GM18868 (cell line): ENCODE measurements at regions not wholly inside any gene's neighbourhood (a gene's known extent, or its start where the extent isn't known, plus 50 kb on each side); places are given as distances from the start of the nearest gene placed in this dataset.

Experiments used
- ATAC-seq: cut with Tn5 transposase; IDR thresholded peaks from one replicate; pipeline ENCODE4 v1.9.1; 2021; ENCODE audit warnings: mild to moderate bottlenecking, moderate library complexity; ENCODE audit not compliant: unreplicated experiment

GRCh38 chr16:26281381-26282110 lies 589.8 kb downstream of the HS3ST4 start:
- ATAC-seq, result no peak

- no peak for ATAC-seq
These were observed 604.0 kb downstream of the HS3ST4 start for GRCh38 chr16:26295625-26296304.

DNA sequence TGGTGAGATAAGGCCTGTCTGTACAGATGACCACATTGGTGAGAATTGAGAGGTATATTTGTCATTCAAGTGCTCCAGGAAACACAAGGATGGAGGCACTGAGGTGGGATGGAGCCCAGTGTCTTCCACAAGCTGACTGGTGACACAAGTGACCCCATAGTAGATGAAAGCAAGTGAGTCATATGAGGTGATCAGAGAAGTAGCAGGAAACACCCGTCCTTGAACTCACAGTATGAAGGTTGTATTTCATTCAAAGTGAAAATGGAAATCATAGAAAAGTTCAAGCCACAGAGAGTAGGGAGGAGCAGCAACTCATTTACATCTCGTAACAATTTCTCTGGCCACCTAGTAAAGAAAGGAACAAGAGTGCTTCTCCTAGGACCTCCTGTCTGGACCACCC lies 609.8 kb downstream of the HS3ST4 start:
- no peak for ATAC-seq

DNA sequence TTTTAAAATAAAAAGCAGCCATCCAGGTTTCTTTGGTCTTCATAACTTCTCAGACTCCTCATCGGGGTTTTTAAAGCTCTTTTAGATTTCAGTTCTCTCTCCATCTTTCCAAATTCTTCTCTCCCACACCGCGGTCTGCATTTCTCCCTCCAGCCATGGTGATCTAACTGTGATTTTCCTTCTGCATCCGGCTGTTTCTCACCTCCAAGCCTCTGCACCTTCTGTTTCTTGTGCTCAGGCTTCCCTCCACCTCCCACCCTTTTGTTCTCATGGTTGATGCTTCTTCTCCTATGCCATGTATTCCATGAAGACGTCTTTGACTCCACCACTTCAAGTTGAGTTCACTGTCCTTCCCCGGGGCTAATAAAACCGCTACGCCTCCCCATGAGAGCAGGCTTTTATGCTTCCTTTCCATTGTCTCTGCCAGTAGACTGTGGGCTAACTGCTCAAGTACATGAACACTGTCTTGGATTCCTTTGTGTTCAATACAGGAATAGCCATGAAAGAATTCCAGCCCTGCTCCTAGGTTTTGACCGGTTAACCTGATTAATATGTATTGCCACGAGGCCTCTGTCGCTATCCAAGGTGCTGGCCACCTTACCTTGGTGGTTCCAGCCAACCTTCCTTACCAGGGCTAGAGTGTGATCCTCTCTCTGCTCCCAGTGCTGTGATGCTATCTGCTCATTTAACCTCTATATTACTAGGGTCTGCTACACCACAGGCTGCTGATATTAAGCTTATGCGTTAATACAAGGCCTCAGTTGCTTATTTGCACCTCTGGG lies 625.1 kb downstream of the HS3ST4 start:
- ATAC-seq, result no peak

DNA sequence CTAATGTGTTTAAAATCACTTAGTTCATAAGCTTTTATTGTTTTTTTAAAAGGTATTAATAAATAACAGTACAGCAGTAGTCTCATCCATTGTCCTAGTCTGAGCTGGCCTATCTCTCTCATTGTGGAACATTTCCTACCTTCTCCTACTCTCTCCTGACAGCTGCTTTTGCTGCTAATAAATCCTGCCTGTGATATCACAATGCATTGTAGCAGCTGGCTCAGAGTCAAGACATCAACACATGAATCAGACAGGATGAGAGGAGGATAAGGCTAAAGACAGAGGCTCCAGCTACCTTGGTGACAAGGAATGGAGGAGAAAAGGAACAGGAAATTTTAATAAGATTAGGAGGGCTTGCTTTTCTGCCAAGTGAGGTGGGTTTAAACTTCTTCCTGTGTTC lies 626.1 kb downstream of the HS3ST4 start:
- ATAC-seq, result no peak

- no peak for ATAC-seq
These were observed 638.9 kb downstream of the HS3ST4 start for GRCh38 chr16:26330654-26331053.

- no peak for ATAC-seq
These were observed 642.7 kb downstream of the HS3ST4 start for GRCh38 chr16:26334218-26335111.

- ATAC-seq, result no peak
These were observed 643.6 kb downstream of the HS3ST4 start for GRCh38 chr16:26335236-26335853.

DNA sequence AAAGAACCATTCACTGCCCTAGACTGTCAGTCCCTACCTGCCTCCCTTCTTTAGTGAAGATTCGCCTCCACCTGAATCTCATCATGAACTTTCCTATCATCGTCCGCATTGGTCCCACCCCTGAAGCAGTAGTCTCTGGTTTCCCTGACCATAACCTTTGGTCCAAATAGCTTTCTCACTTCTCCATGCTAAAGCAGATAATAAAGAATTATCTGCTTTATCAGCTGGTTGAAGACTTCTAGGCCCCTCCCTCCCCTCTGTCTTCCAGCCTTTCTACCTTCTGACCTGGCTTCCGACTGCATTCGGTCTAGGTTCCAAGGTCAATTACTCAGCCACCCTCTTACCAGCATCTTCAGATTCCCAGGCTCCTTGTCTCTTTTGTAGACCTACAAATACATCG lies 650.9 kb downstream of the HS3ST4 start:
- no peak for ATAC-seq

DNA sequence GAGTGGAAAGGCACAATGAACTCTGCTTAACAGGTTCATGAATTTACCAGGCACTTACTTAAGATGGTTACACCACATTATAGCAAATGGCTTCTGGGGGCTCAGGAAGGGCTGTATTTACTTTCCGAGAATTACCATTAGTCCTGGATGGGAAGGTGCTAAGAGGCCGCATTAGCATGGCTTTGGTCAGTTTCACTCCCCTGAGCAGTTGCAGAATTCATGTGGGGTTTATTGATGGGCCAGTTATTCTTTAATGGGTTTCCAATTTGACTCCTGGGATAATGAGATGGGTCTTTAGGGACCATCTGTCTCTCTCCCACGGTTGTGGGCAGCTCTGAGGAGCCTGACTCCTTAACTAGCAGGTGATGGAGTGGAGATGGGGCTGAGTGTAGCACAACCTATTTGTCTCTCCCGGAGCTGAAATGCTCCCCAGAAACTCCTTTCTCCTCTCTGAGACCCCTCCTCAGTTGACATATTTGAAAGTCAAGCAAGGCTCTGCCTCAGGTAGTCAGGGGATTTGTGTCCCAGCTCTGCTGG lies 652.5 kb downstream of the HS3ST4 start:
- no peak for ATAC-seq

GRCh38 chr16:26344976-26345375 lies 653.2 kb downstream of the HS3ST4 start:
- no peak for ATAC-seq

DNA sequence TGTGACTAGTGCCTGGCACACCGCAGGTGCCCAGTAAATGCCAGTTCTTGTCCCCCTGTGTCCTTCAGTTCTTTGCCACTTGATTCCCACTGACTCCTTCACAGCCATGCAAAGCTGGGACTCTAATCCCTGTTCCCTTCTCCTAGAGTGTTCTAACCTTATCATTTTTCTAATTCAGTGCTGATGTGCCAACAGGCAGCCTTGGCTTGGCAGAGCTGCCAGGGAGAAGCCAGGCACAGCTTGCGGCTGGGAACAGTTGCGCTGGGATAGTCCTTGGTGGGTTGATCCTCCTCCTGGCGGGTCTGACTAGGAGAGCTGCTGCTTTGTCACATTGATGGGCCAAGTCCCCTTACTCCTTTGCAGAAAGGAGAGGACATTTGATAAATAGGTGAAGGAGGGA lies 654.2 kb downstream of the HS3ST4 start:
- no peak for ATAC-seq

- ATAC-seq, result no peak
These were observed 656.3 kb downstream of the HS3ST4 start for GRCh38 chr16:26348095-26348494.

DNA sequence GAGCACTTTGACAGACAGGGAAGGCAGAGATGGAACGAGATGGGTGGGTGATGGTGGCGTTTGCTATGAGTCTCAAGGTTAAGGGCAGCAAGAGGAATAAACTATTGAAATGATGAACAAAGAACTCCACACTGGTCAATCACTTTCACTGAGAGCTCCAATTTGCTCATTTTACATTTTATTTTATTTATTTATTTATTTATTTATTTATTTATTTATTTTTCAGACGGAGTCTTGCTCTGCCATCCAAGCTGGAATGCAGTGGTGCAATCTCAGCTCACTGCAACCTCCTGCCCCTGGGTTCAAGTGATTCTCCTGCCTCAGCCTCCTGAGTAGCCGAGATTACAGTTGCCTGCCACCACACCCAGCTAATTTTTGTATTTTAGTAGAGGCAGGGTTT lies 669.1 kb downstream of the HS3ST4 start:
- ATAC-seq, result no peak

DNA sequence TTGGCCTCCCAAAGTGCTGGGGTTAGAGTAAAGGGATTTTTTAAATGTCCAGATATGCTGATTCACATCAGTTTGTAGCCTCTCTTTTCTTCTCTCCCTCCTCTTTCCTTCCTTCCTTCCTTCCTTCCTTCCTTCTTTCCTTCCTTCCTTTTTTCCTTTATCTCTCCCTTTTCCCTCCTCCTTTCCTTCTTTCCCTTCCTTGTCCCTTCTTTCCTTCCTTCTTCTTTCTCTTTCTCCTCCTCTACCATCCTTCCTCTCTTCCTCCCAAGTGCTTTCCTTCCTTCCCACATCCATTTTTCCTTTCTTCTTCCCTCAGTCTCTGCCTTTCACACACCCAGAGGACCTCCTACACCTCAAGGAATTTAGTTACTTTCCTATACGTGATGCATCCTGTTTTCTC lies 671.8 kb downstream of the HS3ST4 start:
- no peak for ATAC-seq

DNA sequence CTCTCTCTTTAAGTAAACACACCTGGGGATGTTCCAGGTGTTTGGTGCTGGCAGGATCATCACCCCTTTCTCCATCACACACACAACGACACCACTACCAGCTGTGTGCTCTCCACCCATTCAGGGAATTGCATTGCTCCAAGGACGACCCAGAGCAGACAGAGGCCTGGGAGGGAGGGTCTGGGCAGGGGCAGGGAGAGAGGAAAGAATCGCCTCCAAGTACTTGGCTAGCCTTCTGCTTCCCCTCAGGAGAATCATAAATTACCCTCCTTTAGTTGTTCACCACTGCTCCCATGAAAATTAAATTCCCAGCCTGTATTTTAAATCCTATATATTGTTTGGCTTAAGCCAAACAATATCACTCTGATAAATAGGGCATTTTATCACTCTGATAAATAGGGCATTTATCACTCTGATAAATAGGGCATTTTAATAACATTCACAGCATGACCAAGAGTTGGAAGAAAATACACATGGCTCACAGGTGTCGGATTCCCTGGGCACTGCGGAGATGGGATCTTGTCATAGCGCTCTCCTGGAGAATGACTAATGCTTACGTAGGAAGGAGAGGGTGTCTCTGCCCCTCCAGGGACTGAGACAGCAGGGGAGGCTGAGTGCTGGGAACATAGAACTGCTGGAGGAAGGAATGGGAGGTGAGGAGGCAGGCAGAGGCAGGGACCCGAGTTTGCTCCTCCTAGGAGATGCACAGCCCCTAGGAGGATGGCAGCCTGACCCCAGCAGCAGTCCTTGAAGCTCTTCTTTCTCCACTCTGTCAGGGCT lies 673.6 kb downstream of the HS3ST4 start:
- no peak for ATAC-seq

- ATAC-seq, result no peak
These were observed 679.6 kb downstream of the HS3ST4 start for GRCh38 chr16:26371349-26371869.

DNA sequence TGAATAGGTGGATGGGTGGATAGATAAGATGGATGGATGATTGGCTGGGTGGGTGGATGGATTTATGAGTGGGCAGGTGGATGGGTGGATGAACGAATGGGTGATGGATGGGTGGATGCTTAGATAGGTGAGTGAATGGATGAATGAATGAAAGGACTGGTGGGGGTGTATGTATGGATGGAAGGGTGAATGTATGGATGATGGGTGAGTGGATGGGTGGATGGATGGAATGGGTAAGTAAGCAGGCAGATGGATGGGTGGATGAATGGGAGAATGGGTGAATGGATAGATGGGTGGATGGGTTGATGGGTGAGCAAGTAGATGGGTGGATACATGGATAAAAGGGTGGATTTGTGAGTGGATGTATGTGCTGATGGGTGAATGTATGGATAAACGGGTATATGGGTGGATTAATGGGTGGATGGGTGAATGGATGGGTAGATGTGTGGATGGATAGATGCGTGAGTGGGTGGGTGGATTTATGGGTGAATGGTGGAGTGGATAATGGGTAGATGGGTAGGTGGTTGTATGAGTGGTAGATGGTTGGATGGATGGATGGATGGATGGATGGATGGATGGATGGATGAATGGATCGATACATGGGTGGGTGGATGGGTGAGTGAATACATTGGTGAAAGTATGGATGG lies 682.6 kb downstream of the HS3ST4 start:
- no peak for ATAC-seq

- no peak for ATAC-seq
These were observed 684.1 kb upstream of the C16orf82 start for GRCh38 chr16:26382586-26382985.
